ENCODE measurements at regions not wholly inside any gene's neighbourhood (a gene's known extent, or its start where the extent isn't known, plus 50 kb on each side); places are given as distances from the start of the nearest gene placed in this dataset.

GRCh38 chr21:14737284-14737691 lies 191.2 kb upstream of the SAMSN1 start:
- no peak for TF ChIP-seq POLR2AphosphoS5 (IDR thresholded peaks at IDR 0.05; ENCODE audit: insufficient read depth in 1 of 2, low read depth in 1 of 2)
- no peak for TF ChIP-seq CTCF (IDR thresholded peaks at IDR 0.05)
- TF ChIP-seq POLR2A (IDR thresholded peaks at IDR 0.05) = no peak
- H3K27ac ChIP-seq = no peak overlapping the region
- H3K4me1 ChIP-seq = no peaks in the 10 kb centered on the region
- intact Hi-C loops (cut with DNase I) = no loop called here
- no peaks in the 10 kb centered on the region for H3K36me3 ChIP-seq
- no peaks in the 10 kb centered on the region for H3K27me3 ChIP-seq
- no peak overlapping the region for H3K4me3 ChIP-seq
- H3K9me3 ChIP-seq = no peaks in the 10 kb centered on the region
- DNase-seq (ENCODE audit: extremely low spot score in 2 of 2) = no peak

GRCh38 chr21:14736672-14737071 lies 190.6 kb upstream of the SAMSN1 start:
- no peak overlapping the region for H3K27ac ChIP-seq
- H3K36me3 ChIP-seq = no peaks in the 10 kb centered on the region
- no peaks in the 10 kb centered on the region for H3K27me3 ChIP-seq
- no peaks in the 10 kb centered on the region for H3K9me3 ChIP-seq
- TF ChIP-seq POLR2AphosphoS5 (IDR thresholded peaks at IDR 0.05; ENCODE audit: insufficient read depth in 1 of 2, low read depth in 1 of 2) = no peak
- H3K4me1 ChIP-seq = no peaks in the 10 kb centered on the region
- intact Hi-C loops (cut with DNase I) = no loop called here
- DNase-seq (ENCODE audit: extremely low spot score in 2 of 2) = no peak
- no peak overlapping the region for H3K4me3 ChIP-seq

GRCh38 chr21:14736162-14736561 lies 190.0 kb upstream of the SAMSN1 start:
- TF ChIP-seq POLR2AphosphoS5 (IDR thresholded peaks at IDR 0.05; ENCODE audit: insufficient read depth in 1 of 2, low read depth in 1 of 2) (no peak), CTCF (IDR thresholded peaks at IDR 0.05) (no peak), POLR2A (IDR thresholded peaks at IDR 0.05) (no peak)
- Histone ChIP-seq H3K9me3 (no peaks in the 10 kb centered on the region), H3K36me3 (no peaks in the 10 kb centered on the region), H3K4me3 (no peak overlapping the region), H3K27me3 (no peaks in the 10 kb centered on the region), H3K4me1 (no peaks in the 10 kb centered on the region), H3K27ac (no peak overlapping the region)
- DNase-seq (ENCODE audit: extremely low spot score in 2 of 2) = no peak
- intact Hi-C loops (cut with DNase I) = no loop called here

- TF ChIP-seq POLR2A (IDR thresholded peaks at IDR 0.05) = no peak
- TF ChIP-seq POLR2AphosphoS5 (IDR thresholded peaks at IDR 0.05; ENCODE audit: insufficient read depth in 1 of 2, low read depth in 1 of 2) = no peak
- TF ChIP-seq CTCF (IDR thresholded peaks at IDR 0.05) = no peak
- no peak for DNase-seq (ENCODE audit: extremely low spot score in 2 of 2)
- H3K4me3 ChIP-seq = no peak overlapping the region
- no peaks in the 10 kb centered on the region for H3K36me3 ChIP-seq
- no peaks in the 10 kb centered on the region for H3K9me3 ChIP-seq
- no peak overlapping the region for H3K27ac ChIP-seq
- no peaks in the 10 kb centered on the region for H3K4me1 ChIP-seq
- intact Hi-C loops (cut with DNase I) = no loop called here
- H3K27me3 ChIP-seq = no peaks in the 10 kb centered on the region
These were observed 188.7 kb upstream of the SAMSN1 start for GRCh38 chr21:14734833-14735232.

GRCh38 chr21:14734191-14734590 lies 188.1 kb upstream of the SAMSN1 start:
- Histone ChIP-seq H3K4me3 (no peak overlapping the region), H3K27me3 (no peaks in the 10 kb centered on the region), H3K36me3 (no peaks in the 10 kb centered on the region), H3K9me3 (no peaks in the 10 kb centered on the region), H3K4me1 (no peaks in the 10 kb centered on the region), H3K27ac (no peak overlapping the region)
- TF ChIP-seq POLR2A (IDR thresholded peaks at IDR 0.05) (no peak), POLR2AphosphoS5 (IDR thresholded peaks at IDR 0.05; ENCODE audit: insufficient read depth in 1 of 2, low read depth in 1 of 2) (no peak), CTCF (IDR thresholded peaks at IDR 0.05) (no peak)
- DNase-seq (ENCODE audit: extremely low spot score in 2 of 2) = no peak
- intact Hi-C loops (cut with DNase I) = no loop called here

- no peaks in the 10 kb centered on the region for H3K27me3 ChIP-seq
- intact Hi-C loops (cut with DNase I) = no loop called here
- TF ChIP-seq CTCF (IDR thresholded peaks at IDR 0.05) = no peak
- no peak for TF ChIP-seq POLR2A (IDR thresholded peaks at IDR 0.05)
- TF ChIP-seq POLR2AphosphoS5 (IDR thresholded peaks at IDR 0.05; ENCODE audit: insufficient read depth in 1 of 2, low read depth in 1 of 2) = no peak
- H3K27ac ChIP-seq = no peak overlapping the region
- no peak overlapping the region for H3K4me3 ChIP-seq
- DNase-seq (ENCODE audit: extremely low spot score in 2 of 2) = no peak
- no peaks in the 10 kb centered on the region for H3K4me1 ChIP-seq
- no peaks in the 10 kb centered on the region for H3K9me3 ChIP-seq
- H3K36me3 ChIP-seq = no peaks in the 10 kb centered on the region
These were observed 179.1 kb upstream of the SAMSN1 start for GRCh38 chr21:14725219-14725618.
